Astrocyte of the spinal cord (primary cell): ENCODE measurements at regions not wholly inside any gene's neighbourhood (a gene's known extent, or its start where the extent isn't known, plus 50 kb on each side); places are given as distances from the start of the nearest gene placed in this dataset.

Experiments used
- DNase-seq: peaks from one replicate; pipeline ENCODE4 v3.0.0; 2011; ENCODE audit warnings: low read depth, low spot score
- H3K4me3 ChIP-seq: 2 replicates; pipeline ENCODE4 v1.5.1; 2011; ENCODE audit warnings: low read depth, mild to moderate bottlenecking, low read length, moderate library complexity
- in situ Hi-C: cut with HindIII; loops from 2 replicates; pipeline ENCODE4 v1.10.0; 2017; ENCODE audit warnings: low sequenced_read_pairs
- TF ChIP-seq, protein P1 (sequence below): IDR thresholded peaks from 2 replicates; pipeline ENCODE4 v1.5.1; 2012; ENCODE audit warnings: low read depth, mild to moderate bottlenecking, low read length, inconsistent platforms

DNA sequence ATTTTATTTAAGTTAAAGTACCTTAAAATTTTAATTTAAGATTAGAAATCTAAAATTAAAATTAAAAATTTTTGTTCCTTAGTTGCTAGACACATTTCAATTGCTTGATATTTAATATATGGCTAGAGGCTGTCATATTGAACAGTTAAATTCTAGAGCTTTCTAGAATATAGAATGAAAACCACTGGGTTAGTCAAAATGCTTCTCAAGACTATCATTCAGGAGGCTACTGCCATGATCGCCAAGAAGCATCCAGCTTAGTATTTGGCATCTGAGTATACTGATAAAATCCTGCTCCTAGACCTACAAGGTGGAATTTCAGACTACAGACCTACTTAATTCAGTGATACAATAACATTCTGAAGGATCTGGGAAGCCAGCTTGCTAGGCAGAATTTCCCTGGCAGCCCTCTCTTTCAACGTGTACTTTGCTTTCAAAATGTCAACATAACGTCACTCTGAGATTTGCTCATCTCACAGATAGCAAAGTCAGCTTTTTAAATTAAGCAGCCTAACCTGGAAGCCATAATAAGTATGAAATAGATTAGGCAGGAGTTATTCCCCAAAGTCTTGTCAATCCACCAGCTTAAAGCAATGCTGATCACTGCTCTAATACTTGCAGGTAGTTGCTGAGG, 525.8 kb downstream of the FSCB start:
- DNase-seq, result no peak
- no peak overlapping the region for H3K4me3 ChIP-seq
- in situ Hi-C loops, result no loop called here
- TF ChIP-seq, protein P1, sequence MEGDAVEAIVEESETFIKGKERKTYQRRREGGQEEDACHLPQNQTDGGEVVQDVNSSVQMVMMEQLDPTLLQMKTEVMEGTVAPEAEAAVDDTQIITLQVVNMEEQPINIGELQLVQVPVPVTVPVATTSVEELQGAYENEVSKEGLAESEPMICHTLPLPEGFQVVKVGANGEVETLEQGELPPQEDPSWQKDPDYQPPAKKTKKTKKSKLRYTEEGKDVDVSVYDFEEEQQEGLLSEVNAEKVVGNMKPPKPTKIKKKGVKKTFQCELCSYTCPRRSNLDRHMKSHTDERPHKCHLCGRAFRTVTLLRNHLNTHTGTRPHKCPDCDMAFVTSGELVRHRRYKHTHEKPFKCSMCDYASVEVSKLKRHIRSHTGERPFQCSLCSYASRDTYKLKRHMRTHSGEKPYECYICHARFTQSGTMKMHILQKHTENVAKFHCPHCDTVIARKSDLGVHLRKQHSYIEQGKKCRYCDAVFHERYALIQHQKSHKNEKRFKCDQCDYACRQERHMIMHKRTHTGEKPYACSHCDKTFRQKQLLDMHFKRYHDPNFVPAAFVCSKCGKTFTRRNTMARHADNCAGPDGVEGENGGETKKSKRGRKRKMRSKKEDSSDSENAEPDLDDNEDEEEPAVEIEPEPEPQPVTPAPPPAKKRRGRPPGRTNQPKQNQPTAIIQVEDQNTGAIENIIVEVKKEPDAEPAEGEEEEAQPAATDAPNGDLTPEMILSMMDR, result no peak

DNA sequence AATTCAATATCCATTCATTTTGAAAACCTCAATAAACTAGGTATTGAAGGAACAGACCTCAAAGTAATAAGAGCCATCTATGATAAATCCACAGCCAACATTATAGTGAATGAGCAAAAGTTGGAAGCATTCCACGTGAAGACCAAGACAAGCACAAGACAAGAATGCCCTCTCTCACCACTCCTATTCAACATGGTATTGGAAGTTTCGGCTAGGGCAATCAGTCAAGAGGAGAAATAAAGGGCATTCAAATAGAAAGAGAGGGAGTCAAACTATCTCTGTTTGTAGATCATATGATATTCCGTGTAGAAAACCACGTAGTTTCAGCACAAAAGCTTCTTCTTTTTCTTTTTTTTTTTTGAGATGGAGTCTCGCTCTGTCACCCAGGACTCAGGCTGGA, 550.3 kb downstream of the FSCB start:
- in situ Hi-C loops, result no loop called here
- no peak for DNase-seq
- TF ChIP-seq, protein P1, result no peak
- H3K4me3 ChIP-seq, result no peak overlapping the region

DNA sequence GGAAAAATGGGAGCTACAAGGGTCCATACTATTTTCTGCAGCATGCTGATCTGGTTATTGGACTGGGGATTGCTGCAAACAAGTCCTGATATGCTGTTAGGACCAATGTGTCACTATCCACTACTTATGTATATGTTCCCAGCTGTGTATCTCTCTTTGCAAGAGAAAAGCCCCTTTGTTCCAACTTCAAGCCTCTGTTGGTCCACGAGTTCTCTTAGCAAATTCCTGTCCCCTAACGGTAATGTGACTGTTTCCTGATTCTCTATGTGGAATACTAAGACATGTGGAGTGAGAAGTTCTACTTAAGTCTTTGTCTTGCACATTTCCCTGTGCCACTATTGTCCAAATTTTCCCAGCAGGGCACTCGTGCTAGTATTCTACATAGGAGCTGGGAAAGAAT, 557.7 kb downstream of the FSCB start:
- in situ Hi-C loops, result no loop called here
- H3K4me3 ChIP-seq, result no peak overlapping the region
- no peak for DNase-seq
- TF ChIP-seq, protein P1, result no peak

DNA sequence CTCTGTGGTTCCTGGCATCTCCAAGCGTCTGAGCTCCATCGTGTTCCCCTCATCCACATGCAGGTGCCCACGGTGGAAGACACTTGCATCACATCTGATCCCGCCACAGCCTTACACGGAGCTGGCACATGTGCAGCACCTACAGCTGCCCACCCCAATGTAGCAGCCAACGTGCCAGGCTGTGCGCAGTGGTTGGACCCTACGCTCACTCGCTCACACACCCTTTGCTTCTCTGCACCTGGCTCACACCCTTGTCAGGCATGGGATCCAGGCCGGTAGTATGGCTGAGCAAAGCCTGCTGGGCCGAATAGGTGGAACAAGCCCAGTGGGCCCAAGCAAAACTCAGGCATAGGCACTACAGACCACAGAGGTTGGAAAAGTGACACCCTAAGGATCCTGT, 567.2 kb downstream of the FSCB start:
- TF ChIP-seq, protein P1, result no peak
- no peak for DNase-seq
- in situ Hi-C loops, result no loop called here
- H3K4me3 ChIP-seq, result no peak overlapping the region

DNA sequence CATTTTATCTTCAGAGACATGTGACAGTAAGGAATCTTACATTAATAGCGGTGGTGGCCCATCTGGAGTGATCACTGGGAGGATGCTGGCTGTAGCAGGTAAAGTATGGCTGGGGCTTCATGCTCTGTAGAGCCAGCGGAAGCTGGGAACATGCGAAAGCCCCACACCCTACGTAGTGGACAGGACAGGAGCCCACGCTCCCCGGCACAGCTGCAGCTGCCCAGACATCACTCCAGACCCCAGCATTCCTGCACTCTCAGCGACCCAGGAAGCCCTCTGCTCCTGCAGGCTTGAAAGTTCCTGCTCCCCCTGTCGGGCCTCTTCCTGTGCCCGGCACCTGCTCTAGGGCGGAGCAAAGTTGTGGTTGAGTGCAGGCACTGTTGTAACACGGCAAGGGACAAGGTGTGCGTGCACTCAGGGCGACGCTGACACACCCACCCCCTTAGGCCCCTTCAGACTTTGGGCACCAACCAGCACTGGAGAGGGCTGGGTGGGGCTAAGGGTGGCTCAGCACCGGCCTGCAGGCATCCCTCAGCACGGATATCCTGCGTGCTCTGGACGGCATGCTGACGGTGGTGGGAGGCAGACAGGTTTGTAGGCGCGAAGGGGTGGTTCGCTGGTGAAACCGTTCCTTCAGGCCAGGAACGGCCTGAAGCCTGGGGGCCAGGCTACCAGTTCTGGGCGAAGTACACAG, 568.3 kb downstream of the FSCB start:
- H3K4me3 ChIP-seq, result no peak overlapping the region
- TF ChIP-seq, protein P1, result no peak
- in situ Hi-C loops, result no loop called here
- DNase-seq, result no peak

DNA sequence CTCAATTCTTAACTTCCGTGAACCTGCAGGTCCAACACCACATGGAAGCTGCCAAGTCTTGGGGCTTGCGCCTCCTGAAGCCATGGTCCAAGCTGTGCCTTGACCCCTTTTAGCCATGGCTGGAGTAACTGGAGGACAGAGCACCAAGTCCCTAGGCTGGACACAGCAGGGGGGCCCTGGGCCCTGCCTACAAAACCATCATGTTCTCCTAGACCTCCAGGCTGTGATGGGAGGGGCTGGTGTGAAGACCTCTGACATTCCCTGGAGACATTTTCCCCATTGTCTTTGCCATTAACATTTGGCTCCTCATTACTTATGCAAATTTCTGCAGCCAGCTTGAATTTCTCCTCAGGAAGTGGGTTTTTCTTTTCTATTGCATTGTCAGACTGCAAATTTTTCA, 570.1 kb downstream of the FSCB start:
- in situ Hi-C loops, result no loop called here
- no peak overlapping the region for H3K4me3 ChIP-seq
- DNase-seq, result no peak
- TF ChIP-seq, protein P1, result no peak
